ENCODE measurements at regions not wholly inside any gene's neighbourhood (a gene's known extent, or its start where the extent isn't known, plus 50 kb on each side); places are given as distances from the start of the nearest gene placed in this dataset.
"Not testable (repeated sequence)": the region's sequence is repeated elsewhere in the genome, so short reads cannot be mapped to it uniquely, and the experiment has no call there.

- H3K4me3 ChIP-seq (ENCODE audit: low read length): no peak overlapping the region
- no peak for TF ChIP-seq CTCF (conservative IDR thresholded peaks at IDR 0.05; ENCODE audit: low read length)
- DNase-seq (ENCODE audit: low read depth): no peak
These were observed 149.5 kb upstream of the DLX2 start for GRCh38 chr2:172252154-172252553.

GRCh38 chr2:172253190-172254052, 150.7 kb upstream of the DLX2 start:
- peak; percentile 100 for DNase-seq (ENCODE audit: low read depth)
- H3K4me3 ChIP-seq (ENCODE audit: low read length): no peak overlapping the region
- TF ChIP-seq CTCF (conservative IDR thresholded peaks at IDR 0.05; ENCODE audit: low read length): no peak

GRCh38 chr2:172256886-172257285, 154.2 kb upstream of the DLX2 start:
- H3K4me3 ChIP-seq (ENCODE audit: low read length): no peak overlapping the region
- TF ChIP-seq CTCF (conservative IDR thresholded peaks at IDR 0.05; ENCODE audit: low read length): no peak
- DNase-seq (ENCODE audit: low read depth): no peak

GRCh38 chr2:172259827-172260226, 157.1 kb upstream of the DLX2 start:
- DNase-seq (ENCODE audit: low read depth): no peak
- TF ChIP-seq CTCF (conservative IDR thresholded peaks at IDR 0.05; ENCODE audit: low read length): no peak

GRCh38 chr2:172260336-172260735, 157.6 kb upstream of the DLX2 start:
- no peak for DNase-seq (ENCODE audit: low read depth)
- no peak overlapping the region for H3K4me3 ChIP-seq (ENCODE audit: low read length)
- no peak for TF ChIP-seq CTCF (conservative IDR thresholded peaks at IDR 0.05; ENCODE audit: low read length)

More at GRCh38 chr2:172259827-172260226, 157.1 kb upstream of the DLX2 start:
- no peak overlapping the region for H3K4me3 ChIP-seq (ENCODE audit: low read length)

- TF ChIP-seq CTCF (conservative IDR thresholded peaks at IDR 0.05; ENCODE audit: low read length): no peak
- DNase-seq (ENCODE audit: low read depth): no peak
These were observed 158.6 kb upstream of the DLX2 start for GRCh38 chr2:172261292-172261691.

GRCh38 chr2:172262486-172262885, 159.8 kb upstream of the DLX2 start:
- H3K4me3 ChIP-seq (ENCODE audit: low read length): no peak overlapping the region
- no peak for DNase-seq (ENCODE audit: low read depth)
- TF ChIP-seq CTCF (conservative IDR thresholded peaks at IDR 0.05; ENCODE audit: low read length): no peak

More at GRCh38 chr2:172261292-172261691, 158.6 kb upstream of the DLX2 start:
- H3K4me3 ChIP-seq (ENCODE audit: low read length): no peak overlapping the region

GRCh38 chr2:172264820-172265219, 162.1 kb upstream of the DLX2 start:
- DNase-seq (ENCODE audit: low read depth); H3K4me3 ChIP-seq (ENCODE audit: low read length): not testable (repeated sequence)

GRCh38 chr2:172269507-172270244, 157.7 kb upstream of the ITGA6 start:
- DNase-seq (ENCODE audit: low read depth); H3K4me3 ChIP-seq (ENCODE audit: low read length): not testable (repeated sequence)
